ENCODE measurements at regions not wholly inside any gene's neighbourhood (a gene's known extent, or its start where the extent isn't known, plus 50 kb on each side); places are given as distances from the start of the nearest gene placed in this dataset.

GRCh38 chr2:81355436-81355835 lies 1050.9 kb upstream of the LRRTM1 start:
- Mint-ChIP-seq H3K9me3 (peaks cover 9 to 10% of the 10 kb centered on the region in 2 donors), H3K4me1 (no peaks in the 10 kb centered on the region)
- no peak for ATAC-seq (replicated peaks)

GRCh38 chr2:81334046-81334445 lies 1029.5 kb upstream of the LRRTM1 start:
- DNase-seq: no peak
- Mint-ChIP-seq H3K9me3 (peaks cover 0 to 2% of the 10 kb centered on the region in 2 donors), H3K27ac (no peak overlapping the region), H3K4me3 (no peak overlapping the region), H3K36me3 (no peaks in the 10 kb centered on the region), H3K4me1 (no peaks in the 10 kb centered on the region), H3K27me3 (no peaks in the 10 kb centered on the region)
- no peak for ATAC-seq (replicated peaks)

More at GRCh38 chr2:81355436-81355835, 1050.9 kb upstream of the LRRTM1 start:
- H3K36me3 Mint-ChIP-seq: no peaks in the 10 kb centered on the region
- no peaks in the 10 kb centered on the region for H3K27me3 Mint-ChIP-seq
- H3K27ac Mint-ChIP-seq: no peak overlapping the region
- no peak for DNase-seq
- no peak overlapping the region for H3K4me3 Mint-ChIP-seq

GRCh38 chr2:81328968-81329367 lies 1024.4 kb upstream of the LRRTM1 start:
- no peak for DNase-seq
- no peaks in the 10 kb centered on the region for H3K36me3 Mint-ChIP-seq
- H3K9me3 Mint-ChIP-seq: peaks cover 4 to 10% of the 10 kb centered on the region in 2 donors
- no peaks in the 10 kb centered on the region for H3K4me1 Mint-ChIP-seq
- H3K27me3 Mint-ChIP-seq: no peaks in the 10 kb centered on the region
- H3K4me3 Mint-ChIP-seq: no peak overlapping the region
- no peak for ATAC-seq (replicated peaks)
- no peak overlapping the region for H3K27ac Mint-ChIP-seq

- DNase-seq: no peak
- Mint-ChIP-seq H3K4me3 (no peak overlapping the region), H3K27ac (no peak overlapping the region), H3K36me3 (no peaks in the 10 kb centered on the region), H3K27me3 (no peaks in the 10 kb centered on the region), H3K4me1 (no peaks in the 10 kb centered on the region), H3K9me3 (peaks cover 8 to 14% of the 10 kb centered on the region in 2 donors)
- no peak for ATAC-seq (replicated peaks)
Observed at GRCh38 chr2:81327911-81328310, 1023.4 kb upstream of the LRRTM1 start.

- no peak for ATAC-seq (replicated peaks)
- Mint-ChIP-seq H3K4me3 (no peak overlapping the region), H3K4me1 (no peaks in the 10 kb centered on the region), H3K27ac (no peak overlapping the region), H3K9me3 (peaks cover 10 to 19% of the 10 kb centered on the region in 2 donors), H3K27me3 (no peaks in the 10 kb centered on the region), H3K36me3 (no peaks in the 10 kb centered on the region)
- no peak for DNase-seq
Observed at GRCh38 chr2:81324046-81324445, 1019.5 kb upstream of the LRRTM1 start.

- Mint-ChIP-seq H3K4me1 (no peaks in the 10 kb centered on the region), H3K27ac (no peak overlapping the region), H3K4me3 (no peak overlapping the region), H3K9me3 (peaks cover 5 to 9% of the 10 kb centered on the region in 2 donors), H3K27me3 (no peaks in the 10 kb centered on the region), H3K36me3 (no peaks in the 10 kb centered on the region)
- no peak for ATAC-seq (replicated peaks)
- no peak for DNase-seq
Observed at GRCh38 chr2:81304154-81304830, 999.7 kb upstream of the LRRTM1 start.

GRCh38 chr2:81303321-81303720 lies 998.8 kb upstream of the LRRTM1 start:
- Mint-ChIP-seq H3K36me3 (no peaks in the 10 kb centered on the region), H3K9me3 (peaks cover 5 to 9% of the 10 kb centered on the region in 2 donors), H3K27me3 (no peaks in the 10 kb centered on the region), H3K4me1 (no peaks in the 10 kb centered on the region), H3K27ac (no peak overlapping the region), H3K4me3 (no peak overlapping the region)
- no peak for ATAC-seq (replicated peaks)
- no peak for DNase-seq

- ATAC-seq (replicated peaks) (no peak), DNase-seq (no peak)
- Mint-ChIP-seq H3K27ac (no peak overlapping the region), H3K4me1 (no peaks in the 10 kb centered on the region), H3K27me3 (no peaks in the 10 kb centered on the region), H3K36me3 (no peaks in the 10 kb centered on the region), H3K4me3 (no peak overlapping the region), H3K9me3 (peaks cover 0 to 9% of the 10 kb centered on the region in 2 donors)
Observed at GRCh38 chr2:81299841-81300240, 995.3 kb upstream of the LRRTM1 start.

- Mint-ChIP-seq H3K4me3 (no peak overlapping the region), H3K27me3 (no peaks in the 10 kb centered on the region), H3K27ac (no peak overlapping the region), H3K9me3 (peaks cover 10% of the 10 kb centered on the region in 2 donors), H3K4me1 (no peaks in the 10 kb centered on the region), H3K36me3 (no peaks in the 10 kb centered on the region)
- ATAC-seq (replicated peaks) (no peak), DNase-seq (no peak)
Observed at GRCh38 chr2:81290846-81291245, 986.3 kb upstream of the LRRTM1 start.

- no peak for ATAC-seq (replicated peaks)
- no peaks in the 10 kb centered on the region for H3K27me3 Mint-ChIP-seq
- DNase-seq: no peak
- no peak overlapping the region for H3K4me3 Mint-ChIP-seq
- H3K27ac Mint-ChIP-seq: no peak overlapping the region
- peaks cover 2 to 6% of the 10 kb centered on the region in 2 donors for H3K9me3 Mint-ChIP-seq
- no peaks in the 10 kb centered on the region for H3K36me3 Mint-ChIP-seq
- H3K4me1 Mint-ChIP-seq: no peaks in the 10 kb centered on the region
Observed at GRCh38 chr2:81283081-81283480, 978.5 kb upstream of the LRRTM1 start.

- no peak for ATAC-seq (replicated peaks)
- Mint-ChIP-seq H3K9me3 (no peaks in the 10 kb centered on the region), H3K4me1 (no peaks in the 10 kb centered on the region), H3K27ac (no peak overlapping the region), H3K27me3 (no peaks in the 10 kb centered on the region), H3K4me3 (no peak overlapping the region), H3K36me3 (no peaks in the 10 kb centered on the region)
- DNase-seq: no peak
Observed at GRCh38 chr2:81282151-81282769, 977.7 kb upstream of the LRRTM1 start.

- no peaks in the 10 kb centered on the region for H3K27me3 Mint-ChIP-seq
- no peak overlapping the region for H3K4me3 Mint-ChIP-seq
- ATAC-seq (replicated peaks) (no peak), DNase-seq (no peak)
- H3K36me3 Mint-ChIP-seq: no peaks in the 10 kb centered on the region
- H3K9me3 Mint-ChIP-seq: peaks cover 7 to 12% of the 10 kb centered on the region in 2 donors
- H3K27ac Mint-ChIP-seq: no peak overlapping the region
- no peaks in the 10 kb centered on the region for H3K4me1 Mint-ChIP-seq
Observed at GRCh38 chr2:81276595-81276994, 972.0 kb upstream of the LRRTM1 start.

GRCh38 chr2:81266106-81266505 lies 961.6 kb upstream of the LRRTM1 start:
- Mint-ChIP-seq H3K4me1 (no peaks in the 10 kb centered on the region), H3K27me3 (no peaks in the 10 kb centered on the region), H3K9me3 (peaks cover 3 to 12% of the 10 kb centered on the region in 2 donors), H3K36me3 (no peaks in the 10 kb centered on the region), H3K4me3 (no peak overlapping the region), H3K27ac (no peak overlapping the region)
- no peak for DNase-seq
- no peak for ATAC-seq (replicated peaks)

GRCh38 chr2:81263989-81264388 lies 959.4 kb upstream of the LRRTM1 start:
- Mint-ChIP-seq H3K4me3 (no peak overlapping the region), H3K4me1 (no peaks in the 10 kb centered on the region), H3K36me3 (no peaks in the 10 kb centered on the region), H3K27me3 (no peaks in the 10 kb centered on the region), H3K27ac (no peak overlapping the region), H3K9me3 (peaks cover 3 to 5% of the 10 kb centered on the region in 2 donors)
- ATAC-seq (replicated peaks) (no peak), DNase-seq (no peak)

- Mint-ChIP-seq H3K4me1 (no peaks in the 10 kb centered on the region), H3K36me3 (no peaks in the 10 kb centered on the region), H3K27me3 (no peaks in the 10 kb centered on the region), H3K9me3 (peaks cover 0 to 2% of the 10 kb centered on the region in 2 donors), H3K27ac (no peak overlapping the region), H3K4me3 (no peak overlapping the region)
- ATAC-seq (replicated peaks) (no peak), DNase-seq (no peak)
Observed at GRCh38 chr2:81260320-81260719, 955.8 kb upstream of the LRRTM1 start.
